ENCODE measurements at regions not wholly inside any gene's neighbourhood (a gene's known extent, or its start where the extent isn't known, plus 50 kb on each side); places are given as distances from the start of the nearest gene placed in this dataset.

GRCh38 chrX:35625714-35626113 lies 172.4 kb upstream of the MAGEB16 start:
- no peaks in the 10 kb centered on the region for H3K4me1 Mint-ChIP-seq
- H3K9me3 Mint-ChIP-seq = peaks cover 10% of the 10 kb centered on the region
- H3K4me3 Mint-ChIP-seq = no peak overlapping the region
- ChIA-PET CTCF (no interaction called here), POLR2A (no interaction called here)
- DNase-seq (ENCODE audit: low spot score) (no peak), ATAC-seq (no peak)
- 0 out of 2 replicates have a peak, but pooled peaks cover 4% of the 10 kb centered on the region for H3K36me3 Mint-ChIP-seq
- TF ChIP-seq TP53 (CRISPR knock-in tag; IDR thresholded peaks at IDR 0.05) (no peak), KAT7 (CRISPR knock-in tag; IDR thresholded peaks at IDR 0.05; ENCODE audit: borderline replicate concordance) (no peak), ATF6 (CRISPR knock-in tag; IDR thresholded peaks at IDR 0.05) (no peak), PRRX2 (CRISPR knock-in tag; IDR thresholded peaks at IDR 0.05) (no peak), OVOL2 (CRISPR knock-in tag; IDR thresholded peaks at IDR 0.05; ENCODE audit: borderline replicate concordance) (no peak), ZNF317 (CRISPR knock-in tag; IDR thresholded peaks at IDR 0.05; ENCODE audit: borderline replicate concordance, low read depth) (no peak), NR1H2 (CRISPR knock-in tag; IDR thresholded peaks at IDR 0.05) (no peak), GTF2I (CRISPR knock-in tag; conservative IDR thresholded peaks at IDR 0.05) (no peak), FOXP1 (CRISPR knock-in tag; IDR thresholded peaks at IDR 0.05; ENCODE audit: borderline replicate concordance) (no peak), FOXJ3 (CRISPR knock-in tag; IDR thresholded peaks at IDR 0.05; ENCODE audit: borderline replicate concordance) (no peak), ERG (CRISPR knock-in tag; IDR thresholded peaks at IDR 0.05) (no peak), ZSCAN18 (CRISPR knock-in tag; IDR thresholded peaks at IDR 0.05) (no peak), ELF4 (CRISPR knock-in tag; IDR thresholded peaks at IDR 0.05; ENCODE audit: low read depth) (no peak), NR2C2 (CRISPR knock-in tag; IDR thresholded peaks at IDR 0.05) (no peak), IRF1 (CRISPR knock-in tag; IDR thresholded peaks at IDR 0.05) (no peak), ZBTB43 (CRISPR knock-in tag; IDR thresholded peaks at IDR 0.05) (no peak), ZNF671 (CRISPR knock-in tag; IDR thresholded peaks at IDR 0.05) (no peak)
- no peaks in the 10 kb centered on the region for H3K27me3 Mint-ChIP-seq (ENCODE audit: low read depth)
- no peak overlapping the region for H3K27ac Mint-ChIP-seq

- Mint-ChIP-seq H3K27me3 (ENCODE audit: low read depth) (no peaks in the 10 kb centered on the region), H3K36me3 (0 out of 2 replicates have a peak, but pooled peaks cover 4% of the 10 kb centered on the region), H3K9me3 (peaks cover 9% of the 10 kb centered on the region), H3K4me3 (no peak overlapping the region), H3K27ac (no peak overlapping the region), H3K4me1 (no peaks in the 10 kb centered on the region)
- ChIA-PET POLR2A (no interaction called here), CTCF (no interaction called here)
- DNase-seq (ENCODE audit: low spot score) = no peak
- ATAC-seq = no peak
- TF ChIP-seq CBFB (CRISPR knock-in tag; IDR thresholded peaks at IDR 0.05; ENCODE audit: low read depth) (no peak), ZNF232 (CRISPR knock-in tag; IDR thresholded peaks at IDR 0.05) (no peak), ATF1 (CRISPR knock-in tag; IDR thresholded peaks at IDR 0.05) (no peak), IRF2 (CRISPR knock-in tag; IDR thresholded peaks at IDR 0.05; ENCODE audit: borderline replicate concordance, low read depth) (no peak), GTF2I (CRISPR knock-in tag; conservative IDR thresholded peaks at IDR 0.05) (no peak), ZBTB43 (CRISPR knock-in tag; IDR thresholded peaks at IDR 0.05) (no peak), ZNF219 (CRISPR knock-in tag; IDR thresholded peaks at IDR 0.05; ENCODE audit: borderline replicate concordance) (no peak), TCF7 (CRISPR knock-in tag; IDR thresholded peaks at IDR 0.05; ENCODE audit: low read depth) (no peak), AR (CRISPR knock-in tag; IDR thresholded peaks at IDR 0.05) (no peak), NFE2L1 (CRISPR knock-in tag; IDR thresholded peaks at IDR 0.05) (no peak)
Observed at GRCh38 chrX:35626124-35626523, 172.0 kb upstream of the MAGEB16 start.
